GM12878 (cell line): ENCODE measurements at regions not wholly inside any gene's neighbourhood (a gene's known extent, or its start where the extent isn't known, plus 50 kb on each side); places are given as distances from the start of the nearest gene placed in this dataset.

Experiments used
- CHD2 ChIP-seq: IDR thresholded peaks from 2 replicates; pipeline ENCODE4 v1.6.1; 2011; ENCODE audit warnings: low read depth, low read length, improper control_type of control experiment, borderline replicate concordance
- CREM ChIP-seq: IDR thresholded peaks from 2 replicates; pipeline ENCODE4 v1.6.1; 2014; ENCODE audit warnings: antibody characterized with exemption, low read depth
- EP300 ChIP-seq, 2 experiments: fragments of 150-350 bp in 1 of 2; IDR thresholded peaks; 2 replicates each; pipeline ENCODE4 v1.6.1; 2011 to 2012; ENCODE audit warnings: low read depth in 2 of 2, low read length in 2 of 2, borderline replicate concordance in 1 of 2, improper control_type of control experiment in 1 of 2, inconsistent platforms in 1 of 2; ENCODE audit not compliant: control insufficient read depth in 1 of 2
- FOS ChIP-seq: IDR thresholded peaks from 3 replicates; pipeline ENCODE4 v1.6.1; 2011; ENCODE audit warnings: borderline replicate concordance; ENCODE audit not compliant: insufficient read length; ENCODE audit errors: extremely low read depth
- GABPA ChIP-seq: IDR thresholded peaks from 2 replicates; pipeline ENCODE4 v1.6.1; 2014; ENCODE audit warnings: antibody characterized with exemption, low read depth, mild to moderate bottlenecking, inconsistent platforms
- JUND ChIP-seq: IDR thresholded peaks from 2 replicates; pipeline ENCODE4 v1.6.1; 2012; ENCODE audit warnings: low read depth, mild to moderate bottlenecking, low read length, improper control_type of control experiment, moderate library complexity
- SKIL ChIP-seq: fragments of 450-650 bp; IDR thresholded peaks from 2 replicates; pipeline ENCODE4 v1.6.1; 2017; ENCODE audit warnings: mild to moderate bottlenecking, low read depth, inconsistent platforms; ENCODE audit not compliant: poor library complexity, severe bottlenecking
- SMC3 ChIP-seq: IDR thresholded peaks from 2 replicates; pipeline ENCODE4 v1.6.1; 2011; ENCODE audit warnings: low read length, improper control_type of control experiment, borderline replicate concordance
- ZNF217 ChIP-seq: fragments of 450-650 bp; IDR thresholded peaks from 2 replicates; pipeline ENCODE4 v1.6.1; 2017; ENCODE audit warnings: antibody characterized with exemption, mild to moderate bottlenecking
- TF ChIP-seq, protein P1 (sequence below), 3 experiments: IDR thresholded peaks in 2 of 3; conservative IDR thresholded peaks in 1 of 3; 2 replicates each; pipeline ENCODE4 v1.5.1; 2011; ENCODE audit warnings: low read depth in 3 of 3, low read length in 3 of 3, mild to moderate bottlenecking in 3 of 3, control low read depth in 2 of 3, moderate library complexity in 2 of 3, inconsistent platforms in 1 of 3, mixed read lengths in 1 of 3; ENCODE audit not compliant: control insufficient read depth in 2 of 3, insufficient read depth in 1 of 3; ENCODE audit errors: extremely low read depth in 1 of 3
- TF ChIP-seq, protein P2 (sequence below): IDR thresholded peaks from 2 replicates; pipeline ENCODE4 v1.6.1; 2012; ENCODE audit warnings: low read length, inconsistent platforms

- TF ChIP-seq CREM (no peak), FOS (no peak), SKIL (no peak), EP300 (IDR thresholded peaks at IDR 0.05; ENCODE audit: borderline replicate concordance in 1 of 2, control insufficient read depth in 1 of 2, low read depth in 2 of 2, low read length in 2 of 2) (no peak), ZNF217 (no peak), SMC3 (no peak), CHD2 (no peak), JUND (no peak), GABPA (no peak)
- TF ChIP-seq, protein P1, sequence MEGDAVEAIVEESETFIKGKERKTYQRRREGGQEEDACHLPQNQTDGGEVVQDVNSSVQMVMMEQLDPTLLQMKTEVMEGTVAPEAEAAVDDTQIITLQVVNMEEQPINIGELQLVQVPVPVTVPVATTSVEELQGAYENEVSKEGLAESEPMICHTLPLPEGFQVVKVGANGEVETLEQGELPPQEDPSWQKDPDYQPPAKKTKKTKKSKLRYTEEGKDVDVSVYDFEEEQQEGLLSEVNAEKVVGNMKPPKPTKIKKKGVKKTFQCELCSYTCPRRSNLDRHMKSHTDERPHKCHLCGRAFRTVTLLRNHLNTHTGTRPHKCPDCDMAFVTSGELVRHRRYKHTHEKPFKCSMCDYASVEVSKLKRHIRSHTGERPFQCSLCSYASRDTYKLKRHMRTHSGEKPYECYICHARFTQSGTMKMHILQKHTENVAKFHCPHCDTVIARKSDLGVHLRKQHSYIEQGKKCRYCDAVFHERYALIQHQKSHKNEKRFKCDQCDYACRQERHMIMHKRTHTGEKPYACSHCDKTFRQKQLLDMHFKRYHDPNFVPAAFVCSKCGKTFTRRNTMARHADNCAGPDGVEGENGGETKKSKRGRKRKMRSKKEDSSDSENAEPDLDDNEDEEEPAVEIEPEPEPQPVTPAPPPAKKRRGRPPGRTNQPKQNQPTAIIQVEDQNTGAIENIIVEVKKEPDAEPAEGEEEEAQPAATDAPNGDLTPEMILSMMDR (IDR thresholded peaks at IDR 0.05 in 2 of 3, conservative IDR thresholded peaks at IDR 0.05 in 1 of 3; ENCODE audit: control insufficient read depth in 2 of 3, extremely low read depth in 1 of 3, insufficient read depth in 1 of 3, low read depth in 3 of 3, low read length in 3 of 3): no peak
- TF ChIP-seq, protein P2, sequence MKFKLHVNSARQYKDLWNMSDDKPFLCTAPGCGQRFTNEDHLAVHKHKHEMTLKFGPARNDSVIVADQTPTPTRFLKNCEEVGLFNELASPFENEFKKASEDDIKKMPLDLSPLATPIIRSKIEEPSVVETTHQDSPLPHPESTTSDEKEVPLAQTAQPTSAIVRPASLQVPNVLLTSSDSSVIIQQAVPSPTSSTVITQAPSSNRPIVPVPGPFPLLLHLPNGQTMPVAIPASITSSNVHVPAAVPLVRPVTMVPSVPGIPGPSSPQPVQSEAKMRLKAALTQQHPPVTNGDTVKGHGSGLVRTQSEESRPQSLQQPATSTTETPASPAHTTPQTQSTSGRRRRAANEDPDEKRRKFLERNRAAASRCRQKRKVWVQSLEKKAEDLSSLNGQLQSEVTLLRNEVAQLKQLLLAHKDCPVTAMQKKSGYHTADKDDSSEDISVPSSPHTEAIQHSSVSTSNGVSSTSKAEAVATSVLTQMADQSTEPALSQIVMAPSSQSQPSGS: no peak
These were observed 373.4 kb upstream of the NOX3 start for GRCh38 chr6:155828989-155829388.
